GM10266 (cell line): ENCODE measurements at regions not wholly inside any gene's neighbourhood (a gene's known extent, or its start where the extent isn't known, plus 50 kb on each side); places are given as distances from the start of the nearest gene placed in this dataset.

Source experiments
- DNase-seq: peaks from one replicate; pipeline ENCODE4 v3.0.0; 2012; ENCODE audit errors: extremely low spot score
- CTCF ChIP-seq: IDR thresholded peaks from 2 replicates; pipeline ENCODE4 v1.5.1; 2012; ENCODE audit warnings: mild to moderate bottlenecking, low read depth; ENCODE audit not compliant: control insufficient read depth, insufficient read depth; ENCODE audit errors: missing control alignments

- TF ChIP-seq CTCF, result no peak
- DNase-seq, result no peak
These were observed 684.8 kb upstream of the CCNG1 start for GRCh38 chr5:162752612-162753011.

DNA sequence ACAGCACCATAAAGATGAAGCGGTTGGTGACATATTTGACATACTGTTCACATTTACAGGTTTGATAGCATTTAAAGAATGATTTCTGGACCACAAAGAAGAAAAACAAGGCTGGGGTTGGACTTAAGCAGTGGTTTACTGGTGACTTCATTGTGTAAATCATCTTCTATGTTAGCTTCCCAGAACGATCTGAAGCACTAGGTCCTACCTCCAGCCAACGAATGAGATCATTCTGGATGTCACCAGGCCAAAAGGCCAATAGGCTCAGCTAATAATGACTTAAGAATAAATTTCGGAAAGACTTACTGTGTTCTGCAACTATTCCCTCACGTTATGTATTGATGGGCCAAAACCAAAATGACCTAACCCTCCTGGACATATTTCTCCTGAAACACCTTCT, 675.3 kb upstream of the CCNG1 start:
- TF ChIP-seq CTCF, result no peak
- no peak for DNase-seq

DNA sequence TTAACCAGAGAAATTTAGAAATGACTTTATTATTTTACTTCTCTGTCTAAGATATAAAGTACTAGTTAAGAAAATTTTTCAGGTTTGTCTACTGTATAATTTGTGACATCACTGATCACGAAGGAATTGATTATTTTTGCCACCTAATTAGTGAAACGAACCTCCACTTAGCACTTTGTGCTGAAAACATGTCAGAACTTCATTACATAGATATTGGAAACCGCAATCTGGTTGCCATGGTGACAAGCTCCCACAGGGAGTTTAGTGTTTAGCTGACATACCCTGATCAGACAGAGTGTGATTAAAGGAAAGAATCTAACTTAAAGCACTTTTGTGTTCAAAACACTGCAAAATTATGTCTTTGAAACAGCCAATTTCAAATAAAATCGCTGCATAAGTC, 668.4 kb upstream of the CCNG1 start:
- no peak for DNase-seq
- TF ChIP-seq CTCF, result no peak

- no peak for TF ChIP-seq CTCF
- DNase-seq, result no peak
These were observed 651.7 kb upstream of the CCNG1 start for GRCh38 chr5:162785673-162786072.

- TF ChIP-seq CTCF, result no peak
- DNase-seq, result no peak
These were observed 651.2 kb upstream of the CCNG1 start for GRCh38 chr5:162786234-162786633.

- TF ChIP-seq CTCF, result no peak
- DNase-seq, result no peak
These were observed 640.9 kb upstream of the CCNG1 start for GRCh38 chr5:162796507-162796906.

DNA sequence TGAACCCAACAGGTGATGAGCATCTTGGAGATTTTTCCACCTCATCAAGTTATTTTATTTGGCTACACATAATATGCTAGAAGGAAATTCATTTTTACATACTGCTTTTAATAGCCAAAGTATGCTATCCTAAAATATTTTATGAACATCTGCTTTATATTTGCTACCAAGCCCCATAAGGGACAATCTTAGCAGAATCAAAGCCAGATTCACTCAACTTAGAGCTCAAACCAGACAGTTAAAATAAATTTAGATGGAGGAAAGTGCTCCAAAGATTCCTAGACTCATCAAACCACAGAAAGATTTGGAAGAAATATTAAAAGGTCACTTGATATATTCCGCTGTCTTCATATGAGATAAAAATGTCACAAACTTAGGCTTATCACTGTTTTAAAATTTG, 637.1 kb upstream of the CCNG1 start:
- DNase-seq, result no peak

More for the DNA sequence above, 637.1 kb upstream of the CCNG1 start:
- no peak for TF ChIP-seq CTCF
